ENCODE measurements at regions not wholly inside any gene's neighbourhood (a gene's known extent, or its start where the extent isn't known, plus 50 kb on each side); places are given as distances from the start of the nearest gene placed in this dataset.

GRCh38 chr7:88396948-88397322 lies 90.2 kb upstream of the STEAP4 start:
- no peak overlapping the region for H3K4me3 ChIP-seq (ENCODE audit: low read depth, low read length)
- no peak for DNase-seq (ENCODE audit: low read depth)
- in situ Hi-C loops (cut with HindIII; ENCODE audit: low sequenced_read_pairs): no loop called here
- no peak for TF ChIP-seq CTCF (IDR thresholded peaks at IDR 0.05; ENCODE audit: low read depth, low read length, missing control alignments)

GRCh38 chr7:88396295-88396947 lies 89.7 kb upstream of the STEAP4 start:
- TF ChIP-seq CTCF (IDR thresholded peaks at IDR 0.05; ENCODE audit: low read depth, low read length, missing control alignments): no peak
- DNase-seq (ENCODE audit: low read depth): no peak
- in situ Hi-C loops (cut with HindIII; ENCODE audit: low sequenced_read_pairs): no loop called here

GRCh38 chr7:88395715-88396114 lies 89.0 kb upstream of the STEAP4 start:
- no peak for TF ChIP-seq CTCF (IDR thresholded peaks at IDR 0.05; ENCODE audit: low read depth, low read length, missing control alignments)
- no peak for DNase-seq (ENCODE audit: low read depth)
- in situ Hi-C loops (cut with HindIII; ENCODE audit: low sequenced_read_pairs): no loop called here
- H3K4me3 ChIP-seq (ENCODE audit: low read depth, low read length): no peak overlapping the region

More at GRCh38 chr7:88396295-88396947, 89.7 kb upstream of the STEAP4 start:
- no peak overlapping the region for H3K4me3 ChIP-seq (ENCODE audit: low read depth, low read length)

- no peak for TF ChIP-seq CTCF (IDR thresholded peaks at IDR 0.05; ENCODE audit: low read depth, low read length, missing control alignments)
- DNase-seq (ENCODE audit: low read depth): no peak
- no peak overlapping the region for H3K4me3 ChIP-seq (ENCODE audit: low read depth, low read length)
- in situ Hi-C loops (cut with HindIII; ENCODE audit: low sequenced_read_pairs): no loop called here
These were observed 84.6 kb upstream of the STEAP4 start for GRCh38 chr7:88391247-88391646.

- TF ChIP-seq CTCF (IDR thresholded peaks at IDR 0.05; ENCODE audit: low read depth, low read length, missing control alignments): no peak
- no peak for DNase-seq (ENCODE audit: low read depth)
- in situ Hi-C loops (cut with HindIII; ENCODE audit: low sequenced_read_pairs): no loop called here
- H3K4me3 ChIP-seq (ENCODE audit: low read depth, low read length): no peak overlapping the region
These were observed 80.7 kb upstream of the STEAP4 start for GRCh38 chr7:88387368-88387767.

GRCh38 chr7:88386665-88387156 lies 80.0 kb upstream of the STEAP4 start:
- no peak for DNase-seq (ENCODE audit: low read depth)
- no peak overlapping the region for H3K4me3 ChIP-seq (ENCODE audit: low read depth, low read length)
- TF ChIP-seq CTCF (IDR thresholded peaks at IDR 0.05; ENCODE audit: low read depth, low read length, missing control alignments): no peak
- in situ Hi-C loops (cut with HindIII; ENCODE audit: low sequenced_read_pairs): no loop called here

Measured in astrocyte of the cerebellum (primary cell).